ENCODE measurements at regions not wholly inside any gene's neighbourhood (a gene's known extent, or its start where the extent isn't known, plus 50 kb on each side); places are given as distances from the start of the nearest gene placed in this dataset.

- DNase-seq (no peak), ATAC-seq (no peak)
- Histone ChIP-seq H3K27ac (ENCODE audit: low read length) (no peak overlapping the region), H3K4me3 (ENCODE audit: low read length) (no peak overlapping the region), H3K36me3 (ENCODE audit: control insufficient read depth, insufficient read depth, low read length) (no peaks in the 10 kb centered on the region), H3K9me3 (ENCODE audit: control insufficient read depth, insufficient read depth, low read length) (no peaks in the 10 kb centered on the region), H3K4me1 (ENCODE audit: control insufficient read depth, insufficient read depth, low read length) (no peaks in the 10 kb centered on the region), H3K27me3 (ENCODE audit: control insufficient read depth, insufficient read depth, low read length) (no peaks in the 10 kb centered on the region)
- intact Hi-C loops (cut with micrococcal nuclease): no loop called here
- no peak overlapping the region for H3K4me3 Mint-ChIP-seq
- H3K27ac Mint-ChIP-seq: no peak overlapping the region
- H3K36me3 Mint-ChIP-seq: no peaks in the 10 kb centered on the region
- H3K9me3 Mint-ChIP-seq: peaks cover 0 to 2% of the 10 kb centered on the region in 2 donors
- no CpG with 5 or more reads among the region's 1 CpG for WGBS (ENCODE audit: insufficient coverage)
- no peaks in the 10 kb centered on the region for H3K4me1 Mint-ChIP-seq
- H3K27me3 Mint-ChIP-seq (ENCODE audit: low read depth in 2 of 2): no peaks in the 10 kb centered on the region
- no peak for TF ChIP-seq CTCF (IDR thresholded peaks at IDR 0.05)
Observed at GRCh38 chr9:115398996-115399395, 281.0 kb upstream of the TNC start.

- no peaks in the 10 kb centered on the region for H3K27me3 ChIP-seq (ENCODE audit: control insufficient read depth, insufficient read depth, low read length)
- no peak for DNase-seq
Observed at GRCh38 chr9:115400796-115401195, 282.8 kb upstream of the TNC start.

GRCh38 chr9:115401756-115402327, 283.9 kb upstream of the TNC start:
- no peak for ATAC-seq
- TF ChIP-seq CTCF (IDR thresholded peaks at IDR 0.05): no peak
- no peak overlapping the region for H3K27ac Mint-ChIP-seq
- peaks cover 0 to 2% of the 10 kb centered on the region in 2 donors for H3K9me3 Mint-ChIP-seq
- intact Hi-C loops (cut with micrococcal nuclease): no loop called here
- WGBS (ENCODE audit: insufficient coverage): 76% methylated on average over 3 of the region's 3 CpGs
- H3K36me3 ChIP-seq (ENCODE audit: control insufficient read depth, insufficient read depth, low read length): no peaks in the 10 kb centered on the region
- no peaks in the 10 kb centered on the region for H3K36me3 Mint-ChIP-seq
- no peak overlapping the region for H3K4me3 Mint-ChIP-seq
- no peak overlapping the region for H3K27ac ChIP-seq (ENCODE audit: low read length)
- no peak overlapping the region for H3K4me3 ChIP-seq (ENCODE audit: low read length)
- no peaks in the 10 kb centered on the region for H3K4me1 Mint-ChIP-seq
- DNase-seq: no peak
- no peaks in the 10 kb centered on the region for H3K9me3 ChIP-seq (ENCODE audit: control insufficient read depth, insufficient read depth, low read length)
- H3K27me3 ChIP-seq (ENCODE audit: control insufficient read depth, insufficient read depth, low read length): no peaks in the 10 kb centered on the region
- no peaks in the 10 kb centered on the region for H3K27me3 Mint-ChIP-seq (ENCODE audit: low read depth in 2 of 2)
- H3K4me1 ChIP-seq (ENCODE audit: control insufficient read depth, insufficient read depth, low read length): no peaks in the 10 kb centered on the region

More at GRCh38 chr9:115400796-115401195, 282.8 kb upstream of the TNC start:
- H3K27ac ChIP-seq (ENCODE audit: low read length): no peak overlapping the region
- H3K4me1 ChIP-seq (ENCODE audit: control insufficient read depth, insufficient read depth, low read length): no peaks in the 10 kb centered on the region
- H3K36me3 ChIP-seq (ENCODE audit: control insufficient read depth, insufficient read depth, low read length): no peaks in the 10 kb centered on the region
- Mint-ChIP-seq H3K4me3 (no peak overlapping the region), H3K4me1 (no peaks in the 10 kb centered on the region), H3K27me3 (ENCODE audit: low read depth in 2 of 2) (no peaks in the 10 kb centered on the region), H3K9me3 (peaks cover 0 to 2% of the 10 kb centered on the region in 2 donors), H3K27ac (no peak overlapping the region), H3K36me3 (no peaks in the 10 kb centered on the region)
- H3K4me3 ChIP-seq (ENCODE audit: low read length): no peak overlapping the region
- WGBS (ENCODE audit: insufficient coverage): 78% methylated on average over 3 of the region's 3 CpGs
- intact Hi-C loops (cut with micrococcal nuclease): no loop called here
- TF ChIP-seq CTCF (IDR thresholded peaks at IDR 0.05): no peak
- ATAC-seq: no peak
- H3K9me3 ChIP-seq (ENCODE audit: control insufficient read depth, insufficient read depth, low read length): no peaks in the 10 kb centered on the region

GRCh38 chr9:115403753-115404152, 285.8 kb upstream of the TNC start:
- Mint-ChIP-seq H3K4me1 (no peaks in the 10 kb centered on the region), H3K4me3 (no peak overlapping the region), H3K36me3 (no peaks in the 10 kb centered on the region), H3K27me3 (ENCODE audit: low read depth in 2 of 2) (no peaks in the 10 kb centered on the region), H3K9me3 (peaks cover 0 to 2% of the 10 kb centered on the region in 2 donors), H3K27ac (no peak overlapping the region)
- Histone ChIP-seq H3K4me1 (ENCODE audit: control insufficient read depth, insufficient read depth, low read length) (no peaks in the 10 kb centered on the region), H3K9me3 (ENCODE audit: control insufficient read depth, insufficient read depth, low read length) (no peaks in the 10 kb centered on the region), H3K36me3 (ENCODE audit: control insufficient read depth, insufficient read depth, low read length) (no peaks in the 10 kb centered on the region), H3K4me3 (ENCODE audit: low read length) (no peak overlapping the region), H3K27me3 (ENCODE audit: control insufficient read depth, insufficient read depth, low read length) (no peaks in the 10 kb centered on the region), H3K27ac (ENCODE audit: low read length) (no peak overlapping the region)
- no peak for DNase-seq
- intact Hi-C loops (cut with micrococcal nuclease): no loop called here
- WGBS (ENCODE audit: insufficient coverage): no CpG with 5 or more reads among the region's 1 CpG
- ATAC-seq: no peak
- no peak for TF ChIP-seq CTCF (IDR thresholded peaks at IDR 0.05)

Data from natural killer cell (primary cell).